ENCODE measurements at regions not wholly inside any gene's neighbourhood (a gene's known extent, or its start where the extent isn't known, plus 50 kb on each side); places are given as distances from the start of the nearest gene placed in this dataset.

- DNase-seq (ENCODE audit: low read depth): no peak
- no peak overlapping the region for H3K4me3 ChIP-seq (replicated peaks; ENCODE audit: low read depth, low read length)
- TF ChIP-seq CTCF (IDR thresholded peaks at IDR 0.05; ENCODE audit: low read length, missing control alignments): no peak
These were observed 201.6 kb upstream of the SALL3 start for GRCh38 chr18:78777992-78778391.

- no peak for DNase-seq (ENCODE audit: low read depth)
- TF ChIP-seq CTCF (IDR thresholded peaks at IDR 0.05; ENCODE audit: low read length, missing control alignments): no peak
- no peak overlapping the region for H3K4me3 ChIP-seq (replicated peaks; ENCODE audit: low read depth, low read length)
These were observed 201.0 kb upstream of the SALL3 start for GRCh38 chr18:78778651-78779050.

GRCh38 chr18:78779996-78780718 is 199.5 kb upstream of the SALL3 start:
- no peak for DNase-seq (ENCODE audit: low read depth)

GRCh38 chr18:78780719-78781600 is 198.7 kb upstream of the SALL3 start:
- H3K4me3 ChIP-seq (replicated peaks; ENCODE audit: low read depth, low read length): no peak overlapping the region
- no peak for DNase-seq (ENCODE audit: low read depth)
- TF ChIP-seq CTCF (IDR thresholded peaks at IDR 0.05; ENCODE audit: low read length, missing control alignments): no peak

More at GRCh38 chr18:78779996-78780718, 199.5 kb upstream of the SALL3 start:
- H3K4me3 ChIP-seq (replicated peaks; ENCODE audit: low read depth, low read length): no peak overlapping the region
- no peak for TF ChIP-seq CTCF (IDR thresholded peaks at IDR 0.05; ENCODE audit: low read length, missing control alignments)

GRCh38 chr18:78781601-78781960 is 198.0 kb upstream of the SALL3 start:
- no peak overlapping the region for H3K4me3 ChIP-seq (replicated peaks; ENCODE audit: low read depth, low read length)
- TF ChIP-seq CTCF (IDR thresholded peaks at IDR 0.05; ENCODE audit: low read length, missing control alignments): no peak
- DNase-seq (ENCODE audit: low read depth): no peak

- no peak for DNase-seq (ENCODE audit: low read depth)
- no peak for TF ChIP-seq CTCF (IDR thresholded peaks at IDR 0.05; ENCODE audit: low read length, missing control alignments)
These were observed 196.6 kb upstream of the SALL3 start for GRCh38 chr18:78782951-78783563.

More at GRCh38 chr18:78782951-78783563, 196.6 kb upstream of the SALL3 start:
- no peak overlapping the region for H3K4me3 ChIP-seq (replicated peaks; ENCODE audit: low read depth, low read length)

Data from fibroblast of pulmonary artery (primary cell).